ENCODE measurements at regions not wholly inside any gene's neighbourhood (a gene's known extent, or its start where the extent isn't known, plus 50 kb on each side); places are given as distances from the start of the nearest gene placed in this dataset.

- Mint-ChIP-seq H3K4me1 (no peaks in the 10 kb centered on the region), H3K9me3 (ENCODE audit: insufficient read depth) (no peaks in the 10 kb centered on the region), H3K27ac (no peak overlapping the region), H3K4me3 (no peak overlapping the region), H3K27me3 (no peaks in the 10 kb centered on the region)
- ChIA-PET POLR2A (no interaction called here), CTCF (no interaction called here)
- no peak for ATAC-seq (ENCODE audit: low read depth)
- no peak overlapping the region for H3K4me3 ChIP-seq (ENCODE audit: control extremely low read depth in 1 of 5, extremely low read depth in 1 of 5, insufficient read depth in 1 of 5, low read depth in 2 of 5, low read length in 4 of 5)
- no peaks in the 10 kb centered on the region for H3K27me3 ChIP-seq (replicated peaks in 1 of 4; ENCODE audit: control extremely low read depth in 1 of 4, control insufficient read depth in 3 of 4, insufficient read depth in 4 of 4, low read length in 3 of 4)
- H3K9ac ChIP-seq (ENCODE audit: low read length): no peak overlapping the region
- no CpG with 5 or more reads among the region's 2 CpGs for WGBS (ENCODE audit: insufficient coverage)
- intact Hi-C loops (cut with micrococcal nuclease): no loop called here
- H3K27ac ChIP-seq (ENCODE audit: low read length in 2 of 2): no peak overlapping the region
- peaks cover 0 to 1% (median 0%) of the 10 kb centered on the region in 3 donors for H3K9me3 ChIP-seq (ENCODE audit: control extremely low read depth in 1 of 3, control insufficient read depth in 2 of 3, insufficient read depth in 1 of 3, low read length in 2 of 3)
- H3K79me2 ChIP-seq (ENCODE audit: control insufficient read depth, insufficient read depth, low read length): no peaks in the 10 kb centered on the region
- TF ChIP-seq EZH2 (IDR thresholded peaks at IDR 0.05; ENCODE audit: borderline replicate concordance, insufficient read depth, low read depth, low read length, poor library complexity, severe bottlenecking) (no peak), CTCF (IDR thresholded peaks at IDR 0.05) (no peak)
- no peaks in the 10 kb centered on the region for H3K4me1 ChIP-seq (ENCODE audit: control insufficient read depth in 2 of 2, insufficient read depth in 2 of 2, low read length in 2 of 2)
- no peaks in the 10 kb centered on the region for H4K20me1 ChIP-seq (ENCODE audit: control insufficient read depth, insufficient read depth, low read length, poor library complexity, severe bottlenecking)
- H3K36me3 ChIP-seq (replicated peaks in 1 of 2; ENCODE audit: control extremely low read depth in 1 of 2, control insufficient read depth in 1 of 2, extremely low read depth in 1 of 2, insufficient read depth in 2 of 2, low read length in 1 of 2): no peaks in the 10 kb centered on the region
- DNase-seq: no peak
- H3K4me2 ChIP-seq (replicated peaks; ENCODE audit: low read depth, low read length, poor library complexity, severe bottlenecking): no peak overlapping the region
- no peak overlapping the region for H2AFZ ChIP-seq (ENCODE audit: insufficient read depth, low read depth, low read length, poor library complexity, severe bottlenecking)
Measured at GRCh38 chr12:82174936-82175335, 183.3 kb downstream of the CCDC59 start.

- Histone ChIP-seq H3K27ac (ENCODE audit: low read length in 2 of 2) (no peak overlapping the region), H4K20me1 (ENCODE audit: control insufficient read depth, insufficient read depth, low read length, poor library complexity, severe bottlenecking) (no peaks in the 10 kb centered on the region), H3K27me3 (replicated peaks in 1 of 4; ENCODE audit: control extremely low read depth in 1 of 4, control insufficient read depth in 3 of 4, insufficient read depth in 4 of 4, low read length in 3 of 4) (no peaks in the 10 kb centered on the region), H2AFZ (ENCODE audit: insufficient read depth, low read depth, low read length, poor library complexity, severe bottlenecking) (no peak overlapping the region), H3K4me1 (ENCODE audit: control insufficient read depth in 2 of 2, insufficient read depth in 2 of 2, low read length in 2 of 2) (no peaks in the 10 kb centered on the region), H3K79me2 (ENCODE audit: control insufficient read depth, insufficient read depth, low read length) (no peaks in the 10 kb centered on the region), H3K9ac (ENCODE audit: low read length) (no peak overlapping the region), H3K4me2 (replicated peaks; ENCODE audit: low read depth, low read length, poor library complexity, severe bottlenecking) (no peak overlapping the region), H3K36me3 (replicated peaks in 1 of 2; ENCODE audit: control extremely low read depth in 1 of 2, control insufficient read depth in 1 of 2, extremely low read depth in 1 of 2, insufficient read depth in 2 of 2, low read length in 1 of 2) (no peaks in the 10 kb centered on the region), H3K4me3 (ENCODE audit: control extremely low read depth in 1 of 5, extremely low read depth in 1 of 5, insufficient read depth in 1 of 5, low read depth in 2 of 5, low read length in 4 of 5) (no peak overlapping the region), H3K9me3 (ENCODE audit: control extremely low read depth in 1 of 3, control insufficient read depth in 2 of 3, insufficient read depth in 1 of 3, low read length in 2 of 3) (peaks cover 0 to 1% (median 0%) of the 10 kb centered on the region in 3 donors)
- no peak for DNase-seq
- POLR2A ChIA-PET: no interaction called here
- Mint-ChIP-seq H3K4me3 (no peak overlapping the region), H3K4me1 (no peaks in the 10 kb centered on the region), H3K9me3 (ENCODE audit: insufficient read depth) (no peaks in the 10 kb centered on the region), H3K27ac (no peak overlapping the region), H3K27me3 (no peaks in the 10 kb centered on the region)
- CTCF ChIA-PET: no interaction called here
- intact Hi-C loops (cut with micrococcal nuclease): no loop called here
- no peak for ATAC-seq (ENCODE audit: low read depth)
- no peak for TF ChIP-seq EZH2 (IDR thresholded peaks at IDR 0.05; ENCODE audit: borderline replicate concordance, insufficient read depth, low read depth, low read length, poor library complexity, severe bottlenecking)
- TF ChIP-seq CTCF (IDR thresholded peaks at IDR 0.05): no peak
- no CpG with 5 or more reads among the region's 1 CpG for WGBS (ENCODE audit: insufficient coverage)
Measured at GRCh38 chr12:82174383-82174782, 183.8 kb downstream of the CCDC59 start.
